Coronary artery (tissue), 2 donors: ENCODE measurements at regions not wholly inside any gene's neighbourhood (a gene's known extent, or its start where the extent isn't known, plus 50 kb on each side); places are given as distances from the start of the nearest gene placed in this dataset.

Experiments used
- DNase-seq: peaks from one replicate; pipeline ENCODE4 v3.0.0-alpha.2; 2017; ENCODE audit warnings: low spot score
- H3K27ac ChIP-seq, 2 donors: fragments of 200-600 bp; sonication (generic); one replicate each; pipeline ENCODE4 v1.5.1; 2016 to 2019
- H3K4me3 ChIP-seq: fragments of 200-600 bp; sonication (generic); 2 replicates; pipeline ENCODE4 v1.5.1; 2016; ENCODE audit warnings: mild to moderate bottlenecking, moderate library complexity
- TF ChIP-seq, protein P1 (sequence below): fragments of 200-600 bp; sonication (generic); IDR thresholded peaks from one replicate; pipeline ENCODE4 v1.5.1; 2019; ENCODE audit warnings: antibody characterized with exemption

DNA sequence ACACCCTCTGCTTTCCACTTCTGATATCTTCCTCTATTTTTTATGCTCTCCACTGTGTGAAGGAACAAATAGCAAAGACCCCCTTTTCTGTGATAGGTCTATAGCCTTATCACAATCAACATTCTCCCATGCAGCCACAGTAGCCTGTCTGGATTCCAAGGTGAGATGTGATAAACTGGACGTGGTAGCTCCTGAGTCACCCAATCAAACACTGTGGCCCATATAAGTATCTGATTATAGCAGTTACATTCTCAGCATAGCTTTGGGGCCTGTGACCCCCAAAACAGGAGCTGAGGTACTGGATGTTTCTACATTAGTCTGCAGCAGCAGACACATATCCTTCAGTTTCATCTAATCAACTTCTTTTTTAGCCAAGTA lies 172.7 kb upstream of the IGFBP7 start:
- no peak overlapping the region for H3K27ac ChIP-seq
- DNase-seq: no peak
- no peak overlapping the region for H3K4me3 ChIP-seq
- TF ChIP-seq, protein P1, sequence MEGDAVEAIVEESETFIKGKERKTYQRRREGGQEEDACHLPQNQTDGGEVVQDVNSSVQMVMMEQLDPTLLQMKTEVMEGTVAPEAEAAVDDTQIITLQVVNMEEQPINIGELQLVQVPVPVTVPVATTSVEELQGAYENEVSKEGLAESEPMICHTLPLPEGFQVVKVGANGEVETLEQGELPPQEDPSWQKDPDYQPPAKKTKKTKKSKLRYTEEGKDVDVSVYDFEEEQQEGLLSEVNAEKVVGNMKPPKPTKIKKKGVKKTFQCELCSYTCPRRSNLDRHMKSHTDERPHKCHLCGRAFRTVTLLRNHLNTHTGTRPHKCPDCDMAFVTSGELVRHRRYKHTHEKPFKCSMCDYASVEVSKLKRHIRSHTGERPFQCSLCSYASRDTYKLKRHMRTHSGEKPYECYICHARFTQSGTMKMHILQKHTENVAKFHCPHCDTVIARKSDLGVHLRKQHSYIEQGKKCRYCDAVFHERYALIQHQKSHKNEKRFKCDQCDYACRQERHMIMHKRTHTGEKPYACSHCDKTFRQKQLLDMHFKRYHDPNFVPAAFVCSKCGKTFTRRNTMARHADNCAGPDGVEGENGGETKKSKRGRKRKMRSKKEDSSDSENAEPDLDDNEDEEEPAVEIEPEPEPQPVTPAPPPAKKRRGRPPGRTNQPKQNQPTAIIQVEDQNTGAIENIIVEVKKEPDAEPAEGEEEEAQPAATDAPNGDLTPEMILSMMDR: no peak

DNA sequence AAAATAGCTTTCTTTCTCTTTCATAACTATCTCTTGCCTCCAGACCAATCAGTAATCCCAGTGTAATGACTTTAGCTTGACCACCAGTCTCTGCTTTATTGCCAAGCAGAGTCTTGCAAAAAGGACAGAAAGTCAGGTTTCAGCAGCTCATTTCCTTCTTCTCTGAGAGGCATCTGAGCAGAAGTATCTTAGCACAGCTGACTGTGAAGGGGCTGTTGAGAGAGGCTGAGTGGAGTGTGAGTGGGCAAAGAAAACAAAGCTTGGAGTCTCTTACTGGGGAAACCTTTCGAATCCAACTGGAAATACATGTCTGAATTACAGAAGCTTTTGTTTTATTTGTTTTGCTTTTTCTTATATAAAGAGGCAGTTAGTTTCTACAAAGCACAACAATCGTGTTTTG lies 170.3 kb upstream of the IGFBP7 start:
- no peak overlapping the region for H3K27ac ChIP-seq
- TF ChIP-seq, protein P1: no peak
- no peak for DNase-seq
- H3K4me3 ChIP-seq: no peak overlapping the region

DNA sequence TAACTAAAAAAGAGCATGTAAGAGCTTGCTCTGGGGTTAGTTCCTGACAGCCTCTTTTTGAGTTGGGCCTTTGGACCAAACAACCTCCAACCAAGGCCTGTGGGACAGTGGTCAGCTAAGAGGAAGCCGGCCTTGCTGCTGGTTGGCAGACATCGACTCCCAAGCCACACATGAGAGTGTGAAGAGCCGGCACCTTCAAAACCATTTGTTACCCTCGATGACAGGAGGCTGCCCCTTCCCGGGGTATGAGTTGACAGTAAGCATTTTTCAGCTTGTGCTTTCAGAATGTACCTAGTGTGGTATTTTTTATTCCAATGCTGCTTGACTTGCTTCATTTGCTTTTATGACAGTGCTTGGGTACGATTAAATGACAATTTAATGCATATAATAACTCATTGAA lies 168.6 kb upstream of the IGFBP7 start:
- H3K27ac ChIP-seq: no peak overlapping the region
- no peak overlapping the region for H3K4me3 ChIP-seq
- TF ChIP-seq, protein P1: no peak
- no peak for DNase-seq

DNA sequence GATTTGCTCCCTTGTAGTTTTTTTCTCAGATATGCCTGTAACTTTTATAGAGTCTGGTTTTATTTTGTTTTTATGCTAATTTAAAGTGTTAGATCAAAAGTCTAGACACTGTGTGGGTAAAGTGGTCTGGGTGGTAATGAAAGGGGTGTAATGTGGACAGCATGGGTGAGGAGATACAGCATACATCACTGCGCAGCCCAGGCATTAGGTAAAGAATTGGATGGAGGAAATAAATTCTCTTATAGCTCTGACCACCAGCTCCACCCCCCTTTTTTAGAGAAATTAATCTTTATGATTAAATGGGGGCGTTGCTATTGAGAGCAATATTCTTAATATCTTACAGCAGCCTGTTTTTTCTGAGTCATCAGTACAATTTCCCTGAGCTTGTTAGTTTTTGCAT lies 163.9 kb upstream of the IGFBP7 start:
- H3K27ac ChIP-seq: no peak overlapping the region
- DNase-seq: no peak
- TF ChIP-seq, protein P1: no peak
- H3K4me3 ChIP-seq: no peak overlapping the region

DNA sequence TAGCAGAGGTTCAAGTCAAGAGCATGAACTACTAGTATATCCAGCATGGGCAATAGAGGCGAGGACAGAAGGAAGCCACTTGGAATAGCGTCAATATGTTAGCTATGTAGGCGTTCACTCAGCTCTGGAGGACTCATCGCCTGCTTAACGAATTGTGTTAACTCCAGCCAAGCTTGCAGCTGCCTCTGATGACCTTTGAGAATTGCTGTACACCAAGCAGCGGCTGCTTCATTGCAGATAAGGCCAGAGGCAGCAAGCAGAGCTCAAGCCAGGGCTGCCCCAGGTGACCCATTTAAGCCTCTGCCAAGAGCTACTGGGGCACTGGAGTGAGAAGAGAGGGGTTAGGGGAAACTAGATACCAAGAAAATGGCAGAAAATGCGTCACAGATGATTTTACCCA lies 160.2 kb upstream of the IGFBP7 start:
- H3K27ac ChIP-seq: no peak overlapping the region
- H3K4me3 ChIP-seq: no peak overlapping the region
- no peak for DNase-seq
- TF ChIP-seq, protein P1: no peak

DNA sequence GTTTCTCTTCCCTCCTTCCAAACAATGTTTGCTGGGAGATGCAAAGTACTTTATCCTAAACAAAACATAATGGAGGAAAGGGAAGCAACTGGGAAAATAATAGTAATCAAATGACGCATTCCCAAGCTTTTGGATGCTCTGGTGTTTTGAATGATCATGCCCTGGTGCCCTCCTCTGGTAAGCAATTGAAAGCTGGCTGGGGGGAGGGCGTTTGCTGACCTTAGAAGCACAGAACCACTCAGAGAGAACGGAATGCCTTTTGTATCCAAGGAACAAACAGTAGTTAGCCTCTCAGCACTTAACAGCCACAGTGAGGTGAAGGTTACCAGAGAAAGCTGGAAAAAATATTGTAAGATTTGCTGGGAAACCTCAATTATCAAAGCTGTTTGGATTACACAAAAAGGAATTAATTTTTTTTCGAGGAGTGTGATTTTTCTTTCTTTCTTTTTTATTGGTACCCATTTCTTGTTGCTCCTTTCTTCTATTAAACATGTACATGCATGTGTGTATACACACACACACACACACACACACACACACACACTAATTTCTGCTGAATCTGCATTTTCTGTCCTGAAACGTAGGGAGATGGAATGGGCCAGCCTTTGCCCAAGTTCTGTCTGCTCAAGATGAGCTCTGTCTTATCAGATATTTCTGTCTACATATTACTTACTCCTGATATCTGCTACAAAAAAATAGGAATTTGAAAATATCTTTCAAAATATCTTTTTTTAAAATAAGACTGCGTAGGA lies 155.8 kb upstream of the IGFBP7 start:
- no peak for DNase-seq
- TF ChIP-seq, protein P1: no peak

DNA sequence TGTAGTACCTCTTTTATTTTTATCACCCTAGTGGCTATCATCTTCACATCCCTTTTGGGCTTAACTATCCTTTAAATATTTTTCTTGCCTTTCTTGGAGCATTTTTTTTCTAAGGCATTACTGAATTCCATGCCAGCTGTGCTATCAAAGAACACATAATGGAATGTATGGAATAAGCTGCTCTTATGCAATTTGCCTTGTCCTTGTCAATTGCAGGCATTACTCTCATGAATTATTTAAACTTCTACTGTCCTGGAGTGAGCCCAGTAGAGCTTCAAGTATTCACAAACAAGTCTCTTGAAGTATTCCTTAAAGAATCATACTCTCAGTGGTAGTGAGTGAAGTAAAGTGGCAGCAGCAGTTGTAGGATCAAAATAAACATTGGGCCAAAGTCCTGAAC lies 144.6 kb upstream of the IGFBP7 start:
- Histone ChIP-seq H3K4me3 (no peak overlapping the region), H3K27ac (no peak overlapping the region)
- no peak for DNase-seq
- TF ChIP-seq, protein P1: no peak

More for the DNA sequence above, 155.8 kb upstream of the IGFBP7 start:
- Histone ChIP-seq H3K27ac (no peak overlapping the region), H3K4me3 (no peak overlapping the region)
